GM12874 (cell line): ENCODE measurements at regions not wholly inside any gene's neighbourhood (a gene's known extent, or its start where the extent isn't known, plus 50 kb on each side); places are given as distances from the start of the nearest gene placed in this dataset.

Experiments used
- TF ChIP-seq, protein P1 (sequence below): IDR thresholded peaks from 2 replicates; pipeline ENCODE4 v1.5.1; 2011; ENCODE audit warnings: low read depth, mild to moderate bottlenecking, control low read depth, low read length, moderate library complexity; ENCODE audit not compliant: insufficient read depth

DNA sequence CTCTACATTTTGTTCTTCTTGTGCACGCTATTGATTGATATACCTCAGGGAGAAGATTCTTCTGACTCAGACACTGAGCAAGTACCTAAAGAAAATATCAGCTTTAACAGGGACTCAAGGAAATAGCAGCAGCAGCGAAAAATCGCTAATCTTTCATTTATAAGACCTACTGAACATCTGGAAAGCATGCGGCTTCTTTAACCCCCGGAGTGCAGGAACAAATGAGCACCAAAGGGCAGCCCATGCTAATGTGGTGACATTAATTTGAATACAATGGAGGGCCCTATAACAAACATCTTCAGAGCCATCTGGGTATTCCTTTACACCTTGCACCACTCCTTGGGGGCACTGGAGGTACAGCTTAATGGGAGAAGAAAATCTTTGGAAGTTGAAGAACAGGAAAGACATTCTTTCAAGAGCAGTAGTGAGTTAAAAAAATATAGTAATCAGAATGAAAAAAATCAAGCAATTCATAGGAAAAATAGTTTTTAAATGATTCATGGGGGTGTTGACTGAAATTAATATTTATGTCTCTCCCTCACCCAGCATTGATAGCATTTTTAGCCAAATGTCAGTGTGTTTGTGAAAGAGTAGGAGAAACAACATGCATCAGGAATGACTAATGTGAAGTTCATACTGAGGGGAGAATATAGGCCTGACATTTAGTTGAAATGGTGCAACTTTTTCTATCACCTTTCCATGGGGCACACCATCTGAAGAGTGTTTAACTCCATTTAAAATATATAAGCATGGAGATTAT lies 281.7 kb downstream of the HRH4 start:
- TF ChIP-seq, protein P1, sequence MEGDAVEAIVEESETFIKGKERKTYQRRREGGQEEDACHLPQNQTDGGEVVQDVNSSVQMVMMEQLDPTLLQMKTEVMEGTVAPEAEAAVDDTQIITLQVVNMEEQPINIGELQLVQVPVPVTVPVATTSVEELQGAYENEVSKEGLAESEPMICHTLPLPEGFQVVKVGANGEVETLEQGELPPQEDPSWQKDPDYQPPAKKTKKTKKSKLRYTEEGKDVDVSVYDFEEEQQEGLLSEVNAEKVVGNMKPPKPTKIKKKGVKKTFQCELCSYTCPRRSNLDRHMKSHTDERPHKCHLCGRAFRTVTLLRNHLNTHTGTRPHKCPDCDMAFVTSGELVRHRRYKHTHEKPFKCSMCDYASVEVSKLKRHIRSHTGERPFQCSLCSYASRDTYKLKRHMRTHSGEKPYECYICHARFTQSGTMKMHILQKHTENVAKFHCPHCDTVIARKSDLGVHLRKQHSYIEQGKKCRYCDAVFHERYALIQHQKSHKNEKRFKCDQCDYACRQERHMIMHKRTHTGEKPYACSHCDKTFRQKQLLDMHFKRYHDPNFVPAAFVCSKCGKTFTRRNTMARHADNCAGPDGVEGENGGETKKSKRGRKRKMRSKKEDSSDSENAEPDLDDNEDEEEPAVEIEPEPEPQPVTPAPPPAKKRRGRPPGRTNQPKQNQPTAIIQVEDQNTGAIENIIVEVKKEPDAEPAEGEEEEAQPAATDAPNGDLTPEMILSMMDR = no peak

DNA sequence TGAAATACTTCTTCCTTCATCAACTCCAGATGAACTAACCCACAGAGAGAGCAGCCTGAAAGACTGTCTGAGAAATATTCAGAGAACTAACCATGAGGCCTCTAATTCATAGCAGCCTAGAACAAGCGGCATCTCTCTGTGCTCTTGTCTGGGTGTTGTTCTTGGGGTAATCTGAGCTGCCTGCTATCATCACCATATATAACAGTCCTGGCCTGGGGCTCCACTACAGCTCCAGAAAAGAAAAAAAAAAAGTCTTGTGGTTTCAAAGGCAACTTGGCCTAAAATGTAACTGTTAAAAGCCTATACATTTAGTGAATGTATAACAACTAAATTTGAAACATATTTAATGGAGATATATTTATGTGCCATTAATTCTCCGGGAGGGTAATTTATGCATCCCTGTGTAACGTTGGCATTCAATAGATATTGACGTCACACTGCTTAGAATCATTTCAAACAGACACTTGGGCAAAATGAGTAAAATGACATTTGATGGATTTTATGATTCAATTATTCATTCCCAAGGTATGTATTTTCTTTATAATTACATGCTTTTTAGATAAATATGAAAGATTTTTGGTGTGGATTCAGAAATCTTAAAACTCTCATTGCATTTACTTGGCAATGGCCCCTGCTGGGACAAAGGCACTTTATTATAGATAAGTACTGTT lies 294.3 kb downstream of the HRH4 start:
- TF ChIP-seq, protein P1 = no peak

DNA sequence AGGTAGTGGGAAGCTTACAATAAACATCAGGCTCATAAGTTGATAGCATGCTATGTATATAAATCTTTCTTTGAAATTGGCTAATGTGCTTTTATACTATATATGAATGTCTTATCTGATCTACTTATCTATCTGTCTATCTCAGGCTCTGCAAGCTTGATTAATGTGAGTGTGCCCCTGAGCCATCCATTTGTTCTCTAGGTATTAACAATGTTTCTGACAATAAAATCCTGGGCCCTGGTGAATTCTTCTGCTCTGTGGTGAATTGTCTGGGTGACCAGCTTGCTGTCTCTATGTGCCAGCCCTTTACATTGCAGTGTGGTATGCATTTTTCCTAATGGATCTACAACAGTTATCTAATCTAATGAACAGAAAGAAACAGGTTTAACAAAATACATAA lies 295.9 kb downstream of the HRH4 start:
- TF ChIP-seq, protein P1 = no peak

DNA sequence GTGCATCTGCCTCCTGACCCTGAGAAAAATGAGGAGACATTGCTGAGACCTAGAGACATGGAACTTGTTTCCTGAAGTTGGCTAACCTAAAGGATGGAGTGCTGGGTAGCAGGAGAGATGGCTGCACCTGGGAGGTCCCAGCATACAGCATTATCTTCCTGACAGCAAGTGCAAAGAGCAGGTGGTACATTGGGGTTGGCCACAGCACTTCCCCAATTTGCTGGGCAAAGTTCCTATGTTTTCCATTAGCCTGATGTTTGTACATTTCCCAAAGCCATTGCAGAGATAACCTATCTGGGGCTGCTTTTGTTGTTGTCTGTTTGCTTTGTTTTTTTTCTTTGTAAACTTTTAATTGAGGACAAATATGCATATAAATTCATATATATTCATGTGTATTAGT lies 296.7 kb downstream of the HRH4 start:
- TF ChIP-seq, protein P1 = no peak

DNA sequence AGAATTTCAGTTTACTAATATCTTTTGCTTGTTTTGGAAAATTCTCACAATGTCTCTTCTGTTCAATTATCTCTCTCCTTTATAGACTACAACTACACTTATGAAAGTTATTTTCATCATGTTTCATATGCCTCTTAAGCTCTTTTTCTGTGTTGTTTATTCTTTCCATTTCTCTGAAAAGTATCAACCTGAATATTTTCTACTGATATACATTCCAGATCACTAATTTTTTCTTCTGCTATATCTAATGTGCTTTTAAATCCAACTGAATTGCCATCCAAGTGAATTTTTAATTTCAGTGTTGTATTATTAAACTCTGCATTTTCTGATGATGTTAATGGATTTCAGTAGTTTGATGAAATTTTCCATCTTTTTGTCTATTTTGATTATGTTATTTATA lies 301.3 kb downstream of the HRH4 start:
- TF ChIP-seq, protein P1 = no peak

DNA sequence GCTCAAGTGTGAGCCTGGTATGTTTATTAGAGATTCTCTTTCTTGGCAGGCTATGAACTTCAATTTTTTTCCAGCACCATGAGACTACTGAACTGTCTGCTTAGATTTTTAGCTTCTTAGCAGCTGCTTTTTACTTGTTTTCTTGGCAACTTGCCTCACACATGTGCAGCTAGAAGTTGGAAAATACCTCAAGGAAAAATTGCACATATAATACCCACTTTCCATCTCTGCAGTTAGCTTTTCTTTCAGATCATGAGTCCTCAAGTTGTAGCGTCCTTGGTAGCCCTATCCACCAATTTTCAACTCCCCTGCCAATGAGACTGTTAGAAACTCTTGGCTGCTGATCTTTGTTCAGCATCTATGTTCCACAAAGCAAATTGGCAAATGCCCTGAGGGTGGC lies 302.1 kb downstream of the HRH4 start:
- TF ChIP-seq, protein P1 = no peak

DNA sequence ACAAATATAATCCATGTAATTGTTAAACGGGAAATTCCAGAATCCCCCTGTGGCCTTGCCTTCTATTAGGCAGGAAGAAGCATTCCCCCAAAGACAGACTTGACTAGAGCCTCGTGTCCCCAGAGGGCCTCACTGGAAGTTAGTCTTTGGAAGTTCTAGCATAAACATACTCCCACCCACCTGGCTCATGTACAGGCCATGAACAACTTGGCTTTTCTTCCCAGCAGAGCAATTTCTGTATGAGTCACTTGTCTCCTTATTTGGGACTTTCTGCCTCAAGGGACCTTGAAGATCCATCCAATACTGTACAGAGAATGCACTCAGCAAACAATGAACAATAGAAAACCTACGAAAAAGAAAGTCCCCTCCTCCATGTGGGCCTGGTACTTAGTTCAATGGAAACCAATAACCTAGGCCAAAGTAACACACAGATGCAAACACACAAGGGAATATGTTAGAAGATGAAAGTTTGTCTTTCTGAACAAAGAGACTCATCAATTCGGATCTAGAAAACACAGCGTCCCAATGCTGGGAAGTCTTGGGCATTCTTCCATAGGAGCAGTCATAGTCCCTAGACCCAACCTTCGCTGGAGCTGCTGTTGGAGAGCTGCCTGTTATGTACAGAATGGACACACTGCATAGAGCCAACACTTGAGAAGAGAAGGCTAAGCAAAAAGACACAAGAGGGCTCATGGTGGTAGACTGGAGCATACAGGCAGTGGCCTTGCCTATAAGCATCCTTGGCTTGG lies 303.5 kb downstream of the HRH4 start:
- TF ChIP-seq, protein P1 = no peak
